ENCODE measurements at regions not wholly inside any gene's neighbourhood (a gene's known extent, or its start where the extent isn't known, plus 50 kb on each side); places are given as distances from the start of the nearest gene placed in this dataset.

DNA sequence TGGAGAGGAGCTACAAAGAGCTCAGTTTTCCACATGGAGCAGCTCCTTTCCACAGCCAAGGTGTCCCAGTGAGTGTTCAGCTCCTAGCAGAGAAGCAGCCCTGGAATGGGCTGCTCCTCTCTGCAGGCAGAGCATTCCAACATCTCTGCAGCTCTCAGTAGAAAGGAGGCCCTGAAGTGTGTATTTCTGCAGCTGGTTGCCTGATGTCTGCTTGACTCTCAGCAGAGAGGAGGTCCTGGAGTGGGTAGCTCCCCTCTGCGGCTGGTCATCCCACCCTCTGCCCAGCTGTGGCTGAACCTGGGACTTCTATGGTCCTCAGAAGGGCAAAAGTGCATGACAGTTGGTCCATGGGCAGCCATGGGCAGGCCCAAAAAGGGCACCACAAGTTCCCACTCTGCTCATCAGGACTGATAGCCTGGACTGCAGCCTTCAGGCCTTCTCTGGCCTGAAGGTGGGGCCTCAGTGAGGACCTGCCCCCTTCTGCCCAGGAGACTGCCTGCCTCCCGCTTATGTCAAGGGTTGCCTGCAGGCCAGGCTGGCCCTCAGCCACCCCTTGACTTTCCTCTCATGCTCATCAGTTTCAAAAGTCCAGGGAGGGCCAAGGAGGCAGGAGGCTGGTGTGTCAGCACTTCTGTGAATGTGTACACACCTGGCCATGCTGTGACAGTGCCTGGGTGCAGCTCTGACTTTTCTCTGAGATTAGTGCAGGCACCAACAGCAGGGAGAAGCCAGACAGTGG is 605.9 kb upstream of the FAM174A start:
- 100% methylated on average over 2 of the region's 2 CpGs; no CpG with 5 or more reads in 1 of the 2 experiments for WGBS, 2 experiments (ENCODE audit: extremely low coverage in 1 of 2, insufficient coverage in 1 of 2, insufficient read length in 1 of 2, insufficient replicate concordance in 2 of 2, low coverage in 1 of 2, low lambda C conversion rate in 2 of 2, missing lambda C conversion rate in 1 of 2)
- TF ChIP-seq EP300 (IDR thresholded peaks at IDR 0.05; ENCODE audit: borderline replicate concordance in 1 of 2, low read depth in 2 of 2, low read length in 2 of 2): no peak
- TF ChIP-seq RNF2 (IDR thresholded peaks at IDR 0.05; ENCODE audit: borderline replicate concordance, low read depth, low read length, missing control alignments, poor library complexity, severe bottlenecking): no peak
- TF ChIP-seq KDM5A (IDR thresholded peaks at IDR 0.05; ENCODE audit: low read length): no peak
- TF ChIP-seq ASH2L (IDR thresholded peaks at IDR 0.05; ENCODE audit: low read length): no peak
- TF ChIP-seq MAFK (IDR thresholded peaks at IDR 0.05; ENCODE audit: low read depth, low read length): no peak
- no peak for TF ChIP-seq GABPA (IDR thresholded peaks at IDR 0.05; ENCODE audit: borderline replicate concordance, insufficient read depth, low read length)
- TF ChIP-seq, protein P1, sequence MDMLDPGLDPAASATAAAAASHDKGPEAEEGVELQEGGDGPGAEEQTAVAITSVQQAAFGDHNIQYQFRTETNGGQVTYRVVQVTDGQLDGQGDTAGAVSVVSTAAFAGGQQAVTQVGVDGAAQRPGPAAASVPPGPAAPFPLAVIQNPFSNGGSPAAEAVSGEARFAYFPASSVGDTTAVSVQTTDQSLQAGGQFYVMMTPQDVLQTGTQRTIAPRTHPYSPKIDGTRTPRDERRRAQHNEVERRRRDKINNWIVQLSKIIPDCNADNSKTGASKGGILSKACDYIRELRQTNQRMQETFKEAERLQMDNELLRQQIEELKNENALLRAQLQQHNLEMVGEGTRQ (IDR thresholded peaks at IDR 0.05; ENCODE audit: low read length): no peak
- TF ChIP-seq, protein P2, sequence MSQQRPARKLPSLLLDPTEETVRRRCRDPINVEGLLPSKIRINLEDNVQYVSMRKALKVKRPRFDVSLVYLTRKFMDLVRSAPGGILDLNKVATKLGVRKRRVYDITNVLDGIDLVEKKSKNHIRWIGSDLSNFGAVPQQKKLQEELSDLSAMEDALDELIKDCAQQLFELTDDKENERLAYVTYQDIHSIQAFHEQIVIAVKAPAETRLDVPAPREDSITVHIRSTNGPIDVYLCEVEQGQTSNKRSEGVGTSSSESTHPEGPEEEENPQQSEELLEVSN (IDR thresholded peaks at IDR 0.05): no peak

More for the DNA sequence above, 605.9 kb upstream of the FAM174A start:
- H3K56ac ChIP-seq (replicated peaks; ENCODE audit: insufficient read length, low read depth, low read length): no peak overlapping the region
- no peak overlapping the region for H2BK5ac ChIP-seq (ENCODE audit: low read depth, low read length)
- no peak overlapping the region for H4K5ac ChIP-seq (ENCODE audit: insufficient read length, low read depth, low read length)
- H3K18ac ChIP-seq (ENCODE audit: extremely low read depth, low read length): no peak overlapping the region
- ChIA-PET POLR2A (ENCODE audit: partially characterized antibody) (no interaction called here), CTCF (ENCODE audit: partially characterized antibody) (interaction anchor here (0.6 to 0.8 kb wide), 2 partner anchors 13 to 15 kb away, joined by 3 to 4 read pairs; no protein-coding TSS in a partner anchor)
- no peak overlapping the region for H3K14ac ChIP-seq (ENCODE audit: insufficient read length)
- H3K9ac ChIP-seq (replicated peaks in 1 of 4; ENCODE audit: extremely low read depth in 1 of 4, low read depth in 3 of 4, low read length in 3 of 4): no peak overlapping the region
- no peaks in the 10 kb centered on the region for H3K4me1 ChIP-seq (replicated peaks in 1 of 4; ENCODE audit: control insufficient read depth in 3 of 4, insufficient read depth in 4 of 4, low read length in 3 of 4)
- H3K27me3 ChIP-seq (replicated peaks in 1 of 4; ENCODE audit: control insufficient read depth in 3 of 4, extremely low read depth in 1 of 4, insufficient read depth in 3 of 4, low read length in 3 of 4): no peaks in the 10 kb centered on the region
- no peak overlapping the region for H3K4me3 ChIP-seq (ENCODE audit: extremely low read depth in 1 of 4, insufficient read depth in 2 of 4, low read depth in 3 of 4, low read length in 4 of 4)
- H4K8ac ChIP-seq (ENCODE audit: extremely low read depth, insufficient read depth, low read length): no peak overlapping the region
- H3K23ac ChIP-seq (ENCODE audit: insufficient read length): no peak overlapping the region
- FAIRE-seq: no peak
- H3K27ac ChIP-seq (ENCODE audit: low read depth, low read length): no peak overlapping the region
- peaks cover 0 to 12% of the 10 kb centered on the region in 2 experiments; a peak in 1 of 4 replicates for H3K9me3 ChIP-seq (ENCODE audit: insufficient read depth in 2 of 2, low read depth in 1 of 2, low read length in 1 of 2)
- H4K20me1 ChIP-seq (replicated peaks in 1 of 2; ENCODE audit: control insufficient read depth in 1 of 2, insufficient read depth in 2 of 2, low read length in 2 of 2): no peaks in the 10 kb centered on the region
- H4K91ac ChIP-seq (replicated peaks; ENCODE audit: insufficient read length, low read length): no peak overlapping the region
- H3K79me2 ChIP-seq (ENCODE audit: control insufficient read depth in 1 of 2, insufficient read depth in 2 of 2, low read length in 2 of 2): no peaks in the 10 kb centered on the region
- H2AFZ ChIP-seq (ENCODE audit: low read length): no peak overlapping the region
- H3K36me3 ChIP-seq (ENCODE audit: control insufficient read depth in 2 of 4, insufficient read depth in 4 of 4, low read length in 3 of 4): no peaks in the 10 kb centered on the region
- no peak overlapping the region for H2BK120ac ChIP-seq (replicated peaks; ENCODE audit: low read depth, low read length)
- H3K79me1 ChIP-seq (ENCODE audit: low read depth, low read length): no peaks in the 10 kb centered on the region
- H2BK12ac ChIP-seq (ENCODE audit: low read depth, low read length): no peak overlapping the region
- H3K4ac ChIP-seq (replicated peaks; ENCODE audit: insufficient read length, low read depth, low read length): no peak overlapping the region
- no peak overlapping the region for H2AK5ac ChIP-seq (ENCODE audit: low read depth, low read length)
- H3K4me2 ChIP-seq (ENCODE audit: insufficient read depth in 1 of 2, low read depth in 2 of 2, low read length in 2 of 2): no peak overlapping the region
- H2BK20ac ChIP-seq (ENCODE audit: low read length): no peak overlapping the region
- no peak for DNase-seq (ENCODE audit: low read depth in 1 of 2, low spot score in 2 of 2)
- no peaks in the 10 kb centered on the region for H3K23me2 ChIP-seq (ENCODE audit: low read depth, low read length)
- no peak overlapping the region for H2BK15ac ChIP-seq (ENCODE audit: low read length)

All from H1 (cell line).